GM23338 (cell line): ENCODE measurements at regions not wholly inside any gene's neighbourhood (a gene's known extent, or its start where the extent isn't known, plus 50 kb on each side); places are given as distances from the start of the nearest gene placed in this dataset.

Experiments used
- ATAC-seq: fragments of 200-7000 bp; cut with Tn5 transposase; 3 replicates; pipeline ENCODE4 v1.9.1; 2020
- DNase-seq: peaks from one replicate; pipeline ENCODE4 v3.0.0-alpha.2; 2015; ENCODE audit warnings: low spot score
- H2AFZ ChIP-seq: fragments of 200-600 bp; sonication (generic); 2 replicates; pipeline ENCODE4 v1.8.0; 2016; ENCODE audit warnings: antibody characterized with exemption, mild to moderate bottlenecking, moderate library complexity
- H3F3A ChIP-seq: fragments of 200-600 bp; sonication (generic); replicated peaks from 2 replicates; pipeline ENCODE4 v1.8.0; 2017; ENCODE audit warnings: antibody characterized with exemption, mixed run types, low read depth
- H3K27ac ChIP-seq: fragments of 200-600 bp; sonication (generic); 2 replicates; pipeline ENCODE4 v1.6.1; 2016; ENCODE audit warnings: low read depth
- H3K27me3 ChIP-seq: fragments of 200-600 bp; sonication (generic); 2 replicates; pipeline ENCODE4 v1.8.0; 2016; ENCODE audit warnings: mild to moderate bottlenecking, mixed run types, moderate library complexity; ENCODE audit not compliant: insufficient read depth
- H3K36me3 ChIP-seq: fragments of 200-600 bp; sonication (generic); 2 replicates; pipeline ENCODE4 v1.8.0; 2016; ENCODE audit warnings: mild to moderate bottlenecking; ENCODE audit not compliant: insufficient read depth
- H3K4me1 ChIP-seq: fragments of 200-600 bp; sonication (generic); 2 replicates; pipeline ENCODE4 v1.8.0; 2016; ENCODE audit warnings: mild to moderate bottlenecking, moderate library complexity; ENCODE audit not compliant: insufficient read depth
- H3K4me2 ChIP-seq: fragments of 200-600 bp; sonication (generic); 2 replicates; pipeline ENCODE4 v1.7.1; 2017; ENCODE audit warnings: mixed run types
- H3K4me3 ChIP-seq: fragments of 200-600 bp; sonication (generic); 2 replicates; pipeline ENCODE4 v1.6.1; 2016; ENCODE audit warnings: mixed run types
- H3K79me2 ChIP-seq: fragments of 200-600 bp; sonication (generic); replicated peaks from 2 replicates; pipeline ENCODE4 v1.8.0; 2017; ENCODE audit warnings: mild to moderate bottlenecking; ENCODE audit not compliant: insufficient read depth
- H3K9me2 ChIP-seq: fragments of 200-600 bp; sonication (generic); 2 replicates; pipeline ENCODE4 v1.8.0; 2017; ENCODE audit not compliant: insufficient read depth
- H4K20me1 ChIP-seq: fragments of 200-600 bp; sonication (generic); replicated peaks from 2 replicates; pipeline ENCODE4 v1.8.0; 2017; ENCODE audit warnings: mild to moderate bottlenecking; ENCODE audit not compliant: insufficient read depth
- H3K27ac Mint-ChIP-seq: 2 replicates; pipeline ENCODE4 v1.8.0; 2020; ENCODE audit warnings: inconsistent platforms, mild to moderate bottlenecking, moderate library complexity, mixed read lengths
- H3K27me3 Mint-ChIP-seq: 3 replicates; pipeline ENCODE4 v1.8.0; 2022; ENCODE audit warnings: low read depth, mild to moderate bottlenecking, moderate library complexity, mixed read lengths, inconsistent platforms; ENCODE audit not compliant: insufficient read depth, poor library complexity
- H3K36me3 Mint-ChIP-seq: 3 replicates; pipeline ENCODE4 v1.8.0; 2021; ENCODE audit warnings: low read depth, mild to moderate bottlenecking, inconsistent platforms, moderate library complexity, mixed read lengths
- H3K4me1 Mint-ChIP-seq: 3 replicates; pipeline ENCODE4 v1.8.0; 2020; ENCODE audit warnings: mild to moderate bottlenecking, inconsistent platforms, mixed read lengths
- H3K4me3 Mint-ChIP-seq: 3 replicates; pipeline ENCODE4 v1.8.0; 2021; ENCODE audit warnings: moderate library complexity, mild to moderate bottlenecking, inconsistent platforms, mixed read lengths
- H3K9me3 Mint-ChIP-seq: 3 replicates; pipeline ENCODE4 v1.8.0; 2020; ENCODE audit warnings: moderate library complexity, mild to moderate bottlenecking, inconsistent platforms, mixed read lengths
- CREB1 ChIP-seq: fragments of 250-450 bp; sonication (Bioruptor Pico); IDR thresholded peaks from 2 replicates; pipeline ENCODE4 v1.5.0; 2020; ENCODE audit warnings: low read depth, mild to moderate bottlenecking, moderate library complexity
- CTCF ChIP-seq, 2 experiments: fragments of 200-600 bp in 1 of 2; sonication (generic) in 1 of 2; conservative IDR thresholded peaks; 2 replicates each; pipeline versions ENCODE4 v1.5.1 to v1.6.1; 2016 to 2017; ENCODE audit warnings: antibody characterized with exemption in 2 of 2, low read depth in 2 of 2, mild to moderate bottlenecking in 2 of 2, moderate library complexity in 1 of 2
- ETS1 ChIP-seq: IDR thresholded peaks from 2 replicates; pipeline ENCODE4 v1.6.1; 2016; ENCODE audit warnings: antibody characterized with exemption
- EZH2 ChIP-seq: fragments of 200-600 bp; sonication (generic); IDR thresholded peaks from one replicate; pipeline ENCODE4 v1.8.0; 2017; ENCODE audit warnings: antibody characterized with exemption, mild to moderate bottlenecking, low read depth; ENCODE audit not compliant: unreplicated experiment
- EZH2phosphoT487 ChIP-seq: fragments of 200-600 bp; sonication (generic); IDR thresholded peaks from one replicate; pipeline ENCODE4 v1.8.1; 2018; ENCODE audit warnings: antibody characterized with exemption; ENCODE audit not compliant: unreplicated experiment
- JUNB ChIP-seq: IDR thresholded peaks from one replicate; pipeline ENCODE4 v1.6.1; 2016; ENCODE audit warnings: antibody characterized with exemption; ENCODE audit not compliant: unreplicated experiment
- NANOG ChIP-seq: IDR thresholded peaks from 2 replicates; pipeline ENCODE4 v1.6.1; 2016; ENCODE audit warnings: antibody characterized with exemption, borderline replicate concordance
- POLR2AphosphoS5 ChIP-seq: IDR thresholded peaks from 2 replicates; pipeline ENCODE4 v1.6.1; 2016; ENCODE audit warnings: antibody characterized with exemption, low read depth
- STAT1 ChIP-seq: IDR thresholded peaks from one replicate; pipeline ENCODE4 v1.6.1; 2016; ENCODE audit warnings: antibody characterized with exemption; ENCODE audit not compliant: unreplicated experiment
- ZNF114 ChIP-seq: fragments of 250-450 bp; sonication (Bioruptor Pico); IDR thresholded peaks from 2 replicates; pipeline ENCODE4 v1.5.0; 2020; ENCODE audit warnings: mild to moderate bottlenecking, moderate library complexity
- ZNF331 ChIP-seq: fragments of 250-450 bp; sonication (Bioruptor Pico); IDR thresholded peaks from 2 replicates; pipeline ENCODE4 v1.5.0; 2020; ENCODE audit warnings: low read depth, mild to moderate bottlenecking, moderate library complexity

GRCh38 chr7:426510-426909, 93.1 kb downstream of the PDGFA start:
- Histone ChIP-seq H2AFZ (no peak overlapping the region), H3K4me1 (no peaks in the 10 kb centered on the region), H3K9me2 (no peaks in the 10 kb centered on the region), H3K4me3 (no peak overlapping the region), H4K20me1 (no peaks in the 10 kb centered on the region), H3K36me3 (no peaks in the 10 kb centered on the region), H3K79me2 (no peaks in the 10 kb centered on the region), H3K27ac (no peak overlapping the region), H3F3A (no peaks in the 10 kb centered on the region), H3K4me2 (no peak overlapping the region), H3K27me3 (no peaks in the 10 kb centered on the region)
- Mint-ChIP-seq H3K9me3 (peaks cover 4% of the 10 kb centered on the region; the same call in 2 of the 3 replicates), H3K27me3 (peaks cover 18% of the 10 kb centered on the region), H3K4me3 (no peak overlapping the region), H3K36me3 (no peaks in the 10 kb centered on the region), H3K4me1 (peaks cover 10% of the 10 kb centered on the region), H3K27ac (no peak overlapping the region)
- TF ChIP-seq CREB1 (CRISPR knock-in tag) (no peak), EZH2phosphoT487 (no peak), CTCF (conservative IDR thresholded peaks at IDR 0.05; ENCODE audit: low read depth in 2 of 2) (no peak), ZNF331 (CRISPR knock-in tag) (no peak), ETS1 (no peak), JUNB (no peak), ZNF114 (CRISPR knock-in tag) (no peak), NANOG (no peak), STAT1 (no peak), EZH2 (no peak)
- DNase-seq (no peak), ATAC-seq (no peak)

GRCh38 chr7:427506-428103, 92.0 kb downstream of the PDGFA start:
- H3K27me3 Mint-ChIP-seq, result peaks cover 18% of the 10 kb centered on the region
- Histone ChIP-seq H3K27ac (no peak overlapping the region), H3K36me3 (no peaks in the 10 kb centered on the region), H3K4me3 (no peak overlapping the region), H4K20me1 (no peaks in the 10 kb centered on the region), H3K79me2 (no peaks in the 10 kb centered on the region), H3F3A (no peaks in the 10 kb centered on the region), H3K4me2 (no peak overlapping the region), H3K27me3 (no peaks in the 10 kb centered on the region), H3K9me2 (no peaks in the 10 kb centered on the region), H3K4me1 (no peaks in the 10 kb centered on the region), H2AFZ (no peak overlapping the region)
- H3K4me1 Mint-ChIP-seq, result peaks cover 8% of the 10 kb centered on the region; the same call in 2 of the 3 replicates
- ATAC-seq (no peak), DNase-seq (no peak)
- no peak overlapping the region for H3K27ac Mint-ChIP-seq
- peaks cover 4% of the 10 kb centered on the region; the same call in 2 of the 3 replicates for H3K9me3 Mint-ChIP-seq
- H3K36me3 Mint-ChIP-seq, result no peaks in the 10 kb centered on the region
- H3K4me3 Mint-ChIP-seq, result no peak overlapping the region; the same call in 2 of the 3 replicates
- TF ChIP-seq EZH2phosphoT487 (no peak), EZH2 (no peak), CTCF (conservative IDR thresholded peaks at IDR 0.05; ENCODE audit: low read depth in 2 of 2) (no peak), CREB1 (CRISPR knock-in tag) (no peak), ZNF331 (CRISPR knock-in tag) (no peak), POLR2AphosphoS5 (no peak), JUNB (no peak), STAT1 (no peak)
